ENCODE measurements at regions not wholly inside any gene's neighbourhood (a gene's known extent, or its start where the extent isn't known, plus 50 kb on each side); places are given as distances from the start of the nearest gene placed in this dataset.

DNA sequence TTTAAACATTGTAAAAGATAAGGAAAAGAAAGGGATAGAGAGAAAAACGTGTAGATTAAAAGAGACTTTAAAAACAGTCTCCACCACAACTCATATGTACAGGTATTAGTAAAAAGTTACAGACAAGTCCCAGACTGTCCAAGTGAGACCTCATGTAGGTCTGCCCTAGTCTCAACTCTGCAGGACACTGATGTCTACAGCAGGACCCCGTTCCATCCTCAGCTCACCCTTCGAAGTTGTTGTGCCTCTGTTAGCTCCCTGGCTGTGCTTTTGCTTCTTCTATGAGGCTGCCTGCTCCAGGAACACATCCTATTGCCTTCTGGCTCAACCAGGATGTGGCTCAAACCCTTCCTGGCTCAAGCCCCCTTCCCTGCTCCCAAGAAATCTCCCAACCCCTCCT, 72.9 kb upstream of the FBXO28 start:
- TF ChIP-seq POLR2A (IDR thresholded peaks at IDR 0.05; ENCODE audit: low read depth, low read length) = no peak
- TF ChIP-seq SPI1 (IDR thresholded peaks at IDR 0.05; ENCODE audit: low read depth, low read length) = no peak
- TF ChIP-seq POLR2AphosphoS5 (IDR thresholded peaks at IDR 0.05; ENCODE audit: low read depth, low read length) = no peak
- TF ChIP-seq PAX5 (IDR thresholded peaks at IDR 0.05; ENCODE audit: insufficient read depth, low read length, severe bottlenecking) = no peak
- TF ChIP-seq TAF1 (IDR thresholded peaks at IDR 0.05; ENCODE audit: low read depth, low read length) = no peak
